ENCODE measurements at regions not wholly inside any gene's neighbourhood (a gene's known extent, or its start where the extent isn't known, plus 50 kb on each side); places are given as distances from the start of the nearest gene placed in this dataset.

GRCh38 chr4:182969651-182970279, 52.6 kb upstream of the DCTD start:
- TF ChIP-seq EP300 (IDR thresholded peaks at IDR 0.05) (no peak), CTCF (IDR thresholded peaks at IDR 0.05) (no peak), POLR2A (IDR thresholded peaks at IDR 0.05) (no peak)

Measured in stomach (tissue), 4 donors.